GM12865 (cell line): ENCODE measurements at regions not wholly inside any gene's neighbourhood (a gene's known extent, or its start where the extent isn't known, plus 50 kb on each side); places are given as distances from the start of the nearest gene placed in this dataset.

ENCODE experiments used
- DNase-seq: peaks from one replicate; pipeline ENCODE4 v3.0.0; 2010; ENCODE audit warnings: low read depth
- H3K4me3 ChIP-seq: 2 replicates; pipeline ENCODE4 v1.5.1; 2011; ENCODE audit warnings: mild to moderate bottlenecking, low read depth, low read length, control low read depth
- CTCF ChIP-seq: IDR thresholded peaks from 2 replicates; pipeline ENCODE4 v1.5.1; 2011; ENCODE audit warnings: low read length, control low read depth, low read depth, inconsistent platforms; ENCODE audit not compliant: insufficient read depth; ENCODE audit errors: missing control alignments

- no peak for TF ChIP-seq CTCF
- no peak overlapping the region for H3K4me3 ChIP-seq
- no peak for DNase-seq
Measured at GRCh38 chr10:6746782-6747181, 166.7 kb upstream of the PRKCQ start.

GRCh38 chr10:6743291-6743849 lies 163.3 kb upstream of the PRKCQ start:
- no peak for TF ChIP-seq CTCF
- no peak overlapping the region for H3K4me3 ChIP-seq
- no peak for DNase-seq

GRCh38 chr10:6741541-6741941 lies 161.5 kb upstream of the PRKCQ start:
- TF ChIP-seq CTCF, result no peak
- no peak for DNase-seq
- H3K4me3 ChIP-seq, result no peak overlapping the region

- no peak for TF ChIP-seq CTCF
- no peak for DNase-seq
- H3K4me3 ChIP-seq, result no peak overlapping the region
Measured at GRCh38 chr10:6739530-6740174, 159.6 kb upstream of the PRKCQ start.

GRCh38 chr10:6738112-6738768 lies 158.2 kb upstream of the PRKCQ start:
- H3K4me3 ChIP-seq, result no peak overlapping the region
- no peak for DNase-seq
- TF ChIP-seq CTCF, result no peak

GRCh38 chr10:6737758-6738111 lies 157.7 kb upstream of the PRKCQ start:
- no peak overlapping the region for H3K4me3 ChIP-seq
- no peak for DNase-seq
- TF ChIP-seq CTCF, result no peak
